ENCODE measurements at regions not wholly inside any gene's neighbourhood (a gene's known extent, or its start where the extent isn't known, plus 50 kb on each side); places are given as distances from the start of the nearest gene placed in this dataset.

DNA sequence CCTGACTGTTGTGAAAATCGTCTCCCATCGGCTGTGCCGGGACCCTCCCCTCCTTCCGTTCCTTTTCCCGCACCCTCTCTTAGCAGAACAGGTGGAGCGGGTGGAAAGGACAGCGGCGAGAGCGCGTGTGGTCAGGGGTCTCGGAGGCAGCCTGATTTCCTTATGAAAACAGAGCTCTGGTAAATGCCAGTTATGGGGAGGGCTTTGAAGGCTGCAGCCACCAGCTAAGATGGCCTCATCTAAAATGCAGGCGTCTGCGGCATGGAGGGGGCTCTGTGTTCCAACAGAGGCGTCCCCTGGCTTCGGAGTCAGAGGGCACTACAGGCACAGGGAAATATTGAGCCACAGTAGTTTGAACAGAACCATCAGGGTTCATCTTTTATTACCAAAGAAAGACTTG is 93.8 kb upstream of the SOX1 start:
- TF ChIP-seq, protein P1, sequence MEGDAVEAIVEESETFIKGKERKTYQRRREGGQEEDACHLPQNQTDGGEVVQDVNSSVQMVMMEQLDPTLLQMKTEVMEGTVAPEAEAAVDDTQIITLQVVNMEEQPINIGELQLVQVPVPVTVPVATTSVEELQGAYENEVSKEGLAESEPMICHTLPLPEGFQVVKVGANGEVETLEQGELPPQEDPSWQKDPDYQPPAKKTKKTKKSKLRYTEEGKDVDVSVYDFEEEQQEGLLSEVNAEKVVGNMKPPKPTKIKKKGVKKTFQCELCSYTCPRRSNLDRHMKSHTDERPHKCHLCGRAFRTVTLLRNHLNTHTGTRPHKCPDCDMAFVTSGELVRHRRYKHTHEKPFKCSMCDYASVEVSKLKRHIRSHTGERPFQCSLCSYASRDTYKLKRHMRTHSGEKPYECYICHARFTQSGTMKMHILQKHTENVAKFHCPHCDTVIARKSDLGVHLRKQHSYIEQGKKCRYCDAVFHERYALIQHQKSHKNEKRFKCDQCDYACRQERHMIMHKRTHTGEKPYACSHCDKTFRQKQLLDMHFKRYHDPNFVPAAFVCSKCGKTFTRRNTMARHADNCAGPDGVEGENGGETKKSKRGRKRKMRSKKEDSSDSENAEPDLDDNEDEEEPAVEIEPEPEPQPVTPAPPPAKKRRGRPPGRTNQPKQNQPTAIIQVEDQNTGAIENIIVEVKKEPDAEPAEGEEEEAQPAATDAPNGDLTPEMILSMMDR (IDR thresholded peaks at IDR 0.05): no peak
- no peak for TF ChIP-seq POLR2A (IDR thresholded peaks at IDR 0.05)
- Histone ChIP-seq H3K27me3 (no peaks in the 10 kb centered on the region), H3K9me3 (no peaks in the 10 kb centered on the region), H3K36me3 (no peaks in the 10 kb centered on the region), H3K4me3 (replicated peaks in 1 of 3) (no peak overlapping the region), H3K4me1 (no peaks in the 10 kb centered on the region), H3K27ac (no peak overlapping the region)
- no peak for DNase-seq
- intact Hi-C loops (cut with DNase I): no loop called here
- WGBS, 2 donors: 41 to 47% methylated on average over 14 to 15 of the region's 15 CpGs

- H3K9me3 ChIP-seq: no peaks in the 10 kb centered on the region
- no peaks in the 10 kb centered on the region for H3K27me3 ChIP-seq
- intact Hi-C loops (cut with DNase I): no loop called here
These were observed 93.2 kb upstream of the SOX1 start for GRCh38 chr13:111973605-111974340.

DNA sequence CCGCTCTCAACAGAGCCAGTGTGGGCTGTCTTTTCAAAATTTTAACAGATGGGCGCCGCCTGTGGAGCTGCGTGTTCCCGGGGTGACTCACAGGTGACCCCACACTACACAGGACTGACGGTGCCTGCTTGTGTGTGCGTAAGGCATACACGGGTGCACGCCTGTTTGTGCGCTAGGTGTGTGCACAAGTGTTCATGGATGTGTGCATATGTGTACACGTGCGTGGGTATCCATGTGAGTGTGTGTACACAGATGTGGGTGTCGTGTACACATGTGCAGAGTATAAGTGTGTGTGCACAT is 92.7 kb upstream of the SOX1 start:
- Histone ChIP-seq H3K4me3 (replicated peaks in 1 of 3) (no peak overlapping the region), H3K4me1 (no peaks in the 10 kb centered on the region), H3K27me3 (no peaks in the 10 kb centered on the region), H3K36me3 (no peaks in the 10 kb centered on the region), H3K9me3 (no peaks in the 10 kb centered on the region), H3K27ac (no peak overlapping the region)
- DNase-seq: no peak
- intact Hi-C loops (cut with DNase I): no loop called here
- WGBS, 2 donors: 82 to 83% methylated on average over 12 to 13 of the region's 13 CpGs
- no peak for TF ChIP-seq POLR2A (IDR thresholded peaks at IDR 0.05)
- TF ChIP-seq, protein P1 (IDR thresholded peaks at IDR 0.05): no peak

More at GRCh38 chr13:111973605-111974340, 93.2 kb upstream of the SOX1 start:
- 43 to 51% methylated on average over 16 of the region's 16 CpGs for WGBS, 2 donors
- no peaks in the 10 kb centered on the region for H3K36me3 ChIP-seq
- H3K4me3 ChIP-seq (replicated peaks in 1 of 3): no peak overlapping the region
- H3K27ac ChIP-seq: no peak overlapping the region
- no peaks in the 10 kb centered on the region for H3K4me1 ChIP-seq
- DNase-seq: no peak
- TF ChIP-seq, protein P1 (IDR thresholded peaks at IDR 0.05): no peak
- no peak for TF ChIP-seq POLR2A (IDR thresholded peaks at IDR 0.05)

DNA sequence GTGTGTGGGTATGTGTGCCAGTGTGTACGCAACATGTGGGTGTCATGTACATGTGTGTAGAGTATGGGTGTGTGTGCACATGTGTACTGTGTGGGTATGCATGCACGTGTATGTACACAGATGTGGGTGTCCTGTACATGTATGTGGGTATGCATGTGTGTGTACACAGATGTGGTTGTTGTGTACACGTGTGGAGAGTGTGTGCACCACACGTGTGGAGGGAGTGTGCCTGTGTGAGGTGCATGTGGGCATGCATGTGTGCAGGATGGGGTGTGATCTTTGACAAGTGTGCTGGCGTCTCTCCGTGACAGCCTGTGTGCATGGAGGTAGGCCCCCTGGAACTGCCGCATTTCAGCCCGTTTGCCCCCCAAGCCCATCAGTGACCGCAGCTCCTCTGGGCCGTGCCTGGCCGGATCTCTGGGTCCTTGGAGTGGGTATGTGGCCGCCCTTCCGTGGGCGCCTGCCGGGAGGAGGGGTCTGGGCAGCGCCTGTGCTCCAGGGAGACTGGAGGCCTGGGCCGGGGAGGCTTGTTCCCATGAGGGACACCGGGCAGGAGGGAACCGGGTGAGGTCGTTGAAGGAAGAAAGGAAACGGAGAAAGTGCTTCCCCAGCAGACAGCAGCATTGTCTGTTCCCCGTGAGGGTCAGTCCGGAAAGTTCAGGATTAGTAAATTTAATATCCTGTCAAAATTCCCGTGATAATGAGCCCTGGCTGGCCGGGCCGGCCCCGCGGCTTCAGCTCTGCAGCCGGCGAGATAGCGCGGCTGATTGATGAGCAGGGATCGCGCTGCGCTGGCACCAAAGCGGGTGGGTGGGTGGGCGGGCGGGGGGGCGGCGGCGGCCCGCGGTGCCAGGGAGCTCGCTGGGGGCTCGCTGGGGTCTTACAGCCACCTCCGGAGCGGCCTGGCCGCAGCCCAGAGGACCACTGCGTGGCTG is 91.1 kb upstream of the SOX1 start:
- Histone ChIP-seq H3K36me3 (no peaks in the 10 kb centered on the region), H3K4me3 (replicated peaks in 1 of 3) (no peak overlapping the region), H3K27ac (no peak overlapping the region), H3K9me3 (no peaks in the 10 kb centered on the region), H3K4me1 (no peaks in the 10 kb centered on the region), H3K27me3 (no peaks in the 10 kb centered on the region)
- no peak for DNase-seq
- no peak for TF ChIP-seq POLR2A (IDR thresholded peaks at IDR 0.05)
- TF ChIP-seq, protein P1 (IDR thresholded peaks at IDR 0.05): no peak
- intact Hi-C loops (cut with DNase I): no loop called here
- 80 to 88% methylated on average over 27 to 37 of the region's 49 CpGs for WGBS, 2 donors

All from thyroid gland (tissue), 4 donors.